ENCODE measurements at regions not wholly inside any gene's neighbourhood (a gene's known extent, or its start where the extent isn't known, plus 50 kb on each side); places are given as distances from the start of the nearest gene placed in this dataset.

DNA sequence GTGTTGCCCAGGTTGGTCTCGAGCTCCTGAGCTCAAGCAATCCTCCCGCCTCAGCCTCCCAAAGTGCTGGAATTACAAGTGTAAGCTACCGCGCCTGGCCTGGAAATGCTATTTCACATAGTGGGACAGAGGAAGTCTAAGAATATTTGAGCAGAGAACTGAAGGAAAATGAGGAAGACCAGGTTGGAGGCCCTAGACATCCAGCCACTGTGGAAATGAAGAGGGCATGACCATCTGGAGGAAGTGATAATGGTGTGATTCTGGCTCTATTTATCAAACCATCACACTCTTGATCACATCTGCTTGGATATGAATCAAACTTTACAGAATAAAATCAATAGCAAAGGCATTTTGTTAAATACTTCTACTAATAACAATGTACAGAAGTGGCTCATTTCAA lies 65.9 kb upstream of the ARHGEF3 start:
- DNase-seq (ENCODE audit: low read depth in 2 of 2) = no peak

- no peak for DNase-seq (ENCODE audit: low read depth in 2 of 2)
Measured at GRCh38 chr3:56864918-56865524, 63.3 kb upstream of the ARHGEF3 start.

DNA sequence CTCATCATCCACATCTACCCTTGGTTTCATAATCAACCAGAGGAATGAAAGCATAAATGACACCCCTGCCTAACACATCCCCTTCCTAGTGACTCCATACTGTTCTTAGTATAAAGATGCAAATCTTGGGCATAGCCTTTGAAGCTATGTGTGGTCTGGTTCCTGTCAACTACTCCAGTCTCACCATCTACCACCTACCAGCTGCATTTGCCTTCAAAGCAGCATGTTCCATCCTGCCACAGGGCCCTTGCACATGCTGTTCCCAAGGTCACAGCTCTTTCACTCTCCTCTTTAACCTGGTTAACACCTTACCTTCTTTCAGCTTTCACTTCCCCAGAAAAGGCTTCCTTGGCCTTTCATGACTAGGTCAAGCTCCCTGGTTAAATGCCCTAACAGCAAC lies 62.3 kb upstream of the ARHGEF3 start:
- no peak for DNase-seq (ENCODE audit: low read depth in 2 of 2)

- DNase-seq (ENCODE audit: low read depth in 2 of 2) = no peak
Measured at GRCh38 chr3:56862352-56863062, 60.8 kb upstream of the ARHGEF3 start.

DNA sequence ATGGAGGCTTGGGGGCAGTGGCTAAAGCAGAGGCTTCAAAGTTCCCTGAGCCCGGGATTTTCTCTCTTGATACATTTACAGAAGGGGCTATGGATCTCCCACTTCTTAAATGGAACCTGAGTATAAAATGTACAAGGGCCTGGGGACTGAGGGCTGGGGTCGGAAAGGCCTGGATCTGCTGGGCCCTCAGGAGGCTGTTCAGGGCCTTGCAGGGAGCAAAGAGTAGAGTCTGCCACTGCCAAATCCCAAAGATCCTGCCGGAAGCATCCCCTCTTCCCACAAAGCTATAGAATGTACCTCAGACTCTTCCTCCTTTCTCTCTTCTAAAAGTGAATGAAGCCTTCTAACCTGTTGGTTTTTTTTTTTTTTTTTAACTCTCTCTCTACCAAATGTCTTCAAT lies 59.8 kb upstream of the ARHGEF3 start:
- no peak for DNase-seq (ENCODE audit: low read depth in 2 of 2)

DNA sequence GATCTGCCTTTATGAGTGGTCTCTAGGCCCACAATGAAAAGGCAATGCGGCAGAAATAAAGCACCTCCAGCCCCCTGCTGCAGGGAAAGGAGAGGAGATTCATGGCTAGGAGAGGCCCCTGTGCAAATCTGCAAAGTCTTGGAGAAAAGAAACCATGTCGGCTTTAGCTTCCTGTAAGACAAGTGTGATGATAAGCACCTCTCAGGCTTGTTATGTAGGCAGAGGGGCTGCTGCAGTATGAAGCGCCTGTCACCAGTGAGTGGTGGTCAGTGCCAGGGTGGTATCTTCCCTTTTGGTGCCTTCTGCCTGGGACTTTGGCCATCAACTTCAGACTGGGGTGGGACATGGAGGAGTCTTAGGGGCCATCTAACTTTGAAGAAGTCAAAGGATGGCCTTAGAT lies 59.2 kb upstream of the ARHGEF3 start:
- no peak for DNase-seq (ENCODE audit: low read depth in 2 of 2)

- no peak for DNase-seq (ENCODE audit: low read depth in 2 of 2)
Measured at GRCh38 chr3:56860351-56860750, 58.6 kb upstream of the ARHGEF3 start.

DNA sequence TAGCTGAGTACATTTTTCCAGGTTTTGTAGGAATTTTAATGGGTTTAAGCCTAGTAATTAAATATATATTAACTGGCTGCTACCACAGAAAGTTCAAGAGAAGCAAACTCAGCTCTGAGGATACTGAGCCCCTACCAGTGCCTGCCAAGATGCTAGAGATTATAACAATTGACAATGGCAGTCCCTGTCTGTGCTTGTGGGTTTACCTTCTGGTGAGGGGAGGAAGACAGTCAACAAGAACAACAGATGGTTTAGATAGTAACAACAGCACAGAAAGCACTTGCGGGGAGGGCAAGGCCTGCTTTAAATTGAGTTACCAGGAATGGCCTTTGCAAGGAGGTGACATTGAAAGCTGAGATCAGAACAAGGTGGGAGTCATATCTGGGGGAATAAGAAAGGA lies 56.6 kb upstream of the ARHGEF3 start:
- no peak for DNase-seq (ENCODE audit: low read depth in 2 of 2)

DNA sequence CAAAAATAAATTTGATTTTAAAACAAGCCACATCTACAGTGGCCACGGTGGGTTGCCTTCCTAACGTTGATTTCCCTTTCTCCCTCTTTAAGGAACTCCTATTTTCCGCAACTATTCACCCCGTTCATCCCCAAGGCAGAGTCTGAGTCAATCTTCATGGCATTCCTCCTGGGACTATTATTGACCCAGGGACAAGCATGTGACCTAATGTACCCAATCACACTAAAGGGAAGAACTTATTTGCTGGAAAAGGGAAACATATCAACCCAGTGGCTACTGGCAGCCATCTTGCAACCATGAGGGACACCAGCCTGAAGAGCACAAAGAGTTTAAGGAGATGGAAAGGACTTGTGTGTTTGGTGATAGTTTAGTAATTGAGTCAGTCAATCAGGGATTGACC lies 55.4 kb upstream of the ARHGEF3 start:
- DNase-seq (ENCODE audit: low read depth in 2 of 2) = no peak

DNA sequence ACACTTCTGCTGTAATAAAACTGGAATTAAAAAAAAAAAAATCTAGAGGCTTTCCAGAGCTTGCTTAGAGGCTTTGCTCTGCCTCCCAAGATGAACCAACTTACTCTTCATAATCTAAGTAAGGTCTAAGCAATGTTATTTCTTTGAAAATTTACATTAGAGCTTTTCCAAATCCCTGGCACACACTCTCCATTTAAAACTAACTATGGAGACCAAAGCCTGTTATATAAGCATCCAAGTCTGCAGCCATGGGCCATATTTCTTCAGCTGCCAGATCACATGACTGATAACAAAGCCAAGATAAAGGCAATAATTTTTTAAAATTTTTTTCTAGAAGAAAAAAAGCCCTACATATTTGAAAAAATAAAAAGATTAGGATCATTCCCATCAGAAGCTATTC lies 55.0 kb upstream of the ARHGEF3 start:
- DNase-seq (ENCODE audit: low read depth in 2 of 2) = no peak

DNA sequence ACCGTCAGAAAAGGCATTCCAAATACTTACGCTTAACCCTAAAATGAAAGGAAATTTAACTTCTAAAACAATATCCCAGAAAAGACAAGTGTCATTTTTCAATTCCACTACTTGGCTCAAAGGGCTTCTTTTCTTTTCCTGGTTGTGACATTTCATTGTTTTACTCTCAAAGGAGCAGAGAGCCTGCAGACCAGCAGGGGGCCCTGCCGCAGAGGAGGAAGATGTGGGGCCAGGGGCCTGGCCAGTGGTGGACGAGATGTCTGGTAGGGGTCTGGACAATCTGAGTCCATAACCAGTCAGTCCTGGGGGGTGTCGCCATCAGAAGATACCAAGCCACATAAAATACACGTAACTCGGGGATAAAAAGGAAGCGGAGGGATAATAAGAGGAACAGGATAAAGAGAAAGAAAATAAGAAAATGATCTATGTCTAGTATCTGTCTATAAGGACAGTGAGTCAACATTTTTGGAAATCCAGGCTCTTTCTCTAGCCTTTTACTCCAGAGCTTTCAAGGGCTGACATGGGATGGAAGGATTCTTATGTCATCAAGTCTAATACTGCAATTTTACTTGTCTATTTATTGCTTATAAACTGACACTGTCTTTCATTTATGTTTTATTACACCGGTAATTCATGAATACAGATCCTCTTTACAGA lies 54.2 kb upstream of the ARHGEF3 start:
- no peak for DNase-seq (ENCODE audit: low read depth in 2 of 2)

DNA sequence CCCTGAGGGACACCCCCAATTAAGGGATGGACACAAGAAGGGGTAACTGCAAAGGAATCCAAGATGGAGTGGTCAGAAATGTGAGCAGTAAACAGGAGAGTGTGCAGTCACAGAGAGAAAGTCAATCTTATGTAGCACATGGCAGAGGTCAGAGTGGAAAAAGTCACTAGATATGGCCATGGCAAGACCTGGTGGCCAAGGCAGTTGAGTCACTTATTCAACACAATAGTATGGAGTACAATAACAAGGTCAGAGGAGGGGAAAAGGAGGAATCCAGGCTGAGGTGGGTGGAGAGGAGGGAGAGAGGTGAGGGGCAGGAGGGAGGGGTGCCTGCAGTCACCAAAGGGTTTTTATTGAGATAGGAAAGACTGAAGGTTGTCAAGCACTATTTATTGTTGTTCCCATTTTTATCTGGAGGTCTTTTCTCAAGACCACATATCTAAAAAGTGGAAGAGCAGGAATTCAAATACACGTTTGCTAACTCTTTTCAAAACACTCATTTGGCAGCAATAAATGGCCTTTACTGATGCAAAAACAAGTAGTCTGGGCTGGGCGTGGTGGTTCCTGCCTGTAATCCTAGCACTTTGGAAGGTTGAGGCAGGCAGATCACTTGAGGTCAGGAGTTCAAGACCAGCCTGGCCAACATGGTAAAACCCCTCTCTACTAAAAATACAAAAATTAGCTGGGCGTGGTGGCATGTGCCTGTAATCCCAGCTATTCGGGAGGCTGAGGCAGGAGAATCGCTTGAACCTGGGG lies 53.3 kb upstream of the ARHGEF3 start:
- no peak for DNase-seq (ENCODE audit: low read depth in 2 of 2)

- DNase-seq (ENCODE audit: low read depth in 2 of 2) = no peak
Measured at GRCh38 chr3:56851966-56852884, 50.5 kb upstream of the ARHGEF3 start.
